CD4-positive, alpha-beta T cell treated with Interleukin-15 for 1 hour (primary cell): ENCODE measurements at regions not wholly inside any gene's neighbourhood (a gene's known extent, or its start where the extent isn't known, plus 50 kb on each side); places are given as distances from the start of the nearest gene placed in this dataset.
"Not testable (repeated sequence)": the region's sequence is repeated elsewhere in the genome, so short reads cannot be mapped to it uniquely, and the experiment has no call there.

Experiments used
- DNase-seq: peaks from one replicate; pipeline ENCODE4 v3.0.0-alpha.2; 2020

DNA sequence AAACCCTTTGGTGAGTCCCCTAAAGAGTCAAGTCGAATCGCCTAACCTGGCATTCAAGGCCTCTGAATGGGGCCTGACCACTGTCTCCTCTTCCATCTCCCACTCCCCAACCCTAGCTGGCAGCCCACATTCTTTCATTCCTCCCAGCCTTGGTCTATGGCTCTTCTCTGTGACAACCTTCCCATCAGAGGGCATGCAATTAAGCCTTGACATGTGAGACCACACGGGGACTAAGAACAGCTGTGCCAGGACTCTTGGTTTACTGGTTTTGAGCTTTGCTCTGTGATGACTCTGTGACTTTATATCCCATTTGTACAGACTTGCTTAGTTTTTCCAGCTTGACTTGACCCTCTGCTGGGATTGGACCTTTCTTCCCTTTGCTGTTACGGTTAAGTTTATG lies 116.6 kb downstream of the BUB3 start:
- DNase-seq, result no peak

DNA sequence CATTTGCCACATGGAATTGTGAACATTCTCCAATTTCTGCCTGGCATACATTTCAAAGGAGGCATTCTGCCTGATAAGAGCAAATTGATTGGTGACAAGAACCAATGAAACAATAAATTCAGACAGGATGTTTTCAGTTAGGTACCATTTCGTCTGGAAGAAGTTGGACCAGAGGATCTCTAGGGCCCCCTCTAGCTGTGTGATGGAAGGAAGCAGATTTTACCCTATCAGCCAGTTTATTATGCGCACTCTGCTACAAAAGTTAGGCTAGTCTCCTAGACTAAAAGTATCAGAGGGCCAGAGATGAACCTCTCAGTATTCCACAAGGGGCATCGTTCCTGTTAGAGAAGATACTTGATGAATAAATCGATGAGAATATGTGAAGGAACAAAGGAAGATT lies 118.0 kb downstream of the BUB3 start:
- no peak for DNase-seq

DNA sequence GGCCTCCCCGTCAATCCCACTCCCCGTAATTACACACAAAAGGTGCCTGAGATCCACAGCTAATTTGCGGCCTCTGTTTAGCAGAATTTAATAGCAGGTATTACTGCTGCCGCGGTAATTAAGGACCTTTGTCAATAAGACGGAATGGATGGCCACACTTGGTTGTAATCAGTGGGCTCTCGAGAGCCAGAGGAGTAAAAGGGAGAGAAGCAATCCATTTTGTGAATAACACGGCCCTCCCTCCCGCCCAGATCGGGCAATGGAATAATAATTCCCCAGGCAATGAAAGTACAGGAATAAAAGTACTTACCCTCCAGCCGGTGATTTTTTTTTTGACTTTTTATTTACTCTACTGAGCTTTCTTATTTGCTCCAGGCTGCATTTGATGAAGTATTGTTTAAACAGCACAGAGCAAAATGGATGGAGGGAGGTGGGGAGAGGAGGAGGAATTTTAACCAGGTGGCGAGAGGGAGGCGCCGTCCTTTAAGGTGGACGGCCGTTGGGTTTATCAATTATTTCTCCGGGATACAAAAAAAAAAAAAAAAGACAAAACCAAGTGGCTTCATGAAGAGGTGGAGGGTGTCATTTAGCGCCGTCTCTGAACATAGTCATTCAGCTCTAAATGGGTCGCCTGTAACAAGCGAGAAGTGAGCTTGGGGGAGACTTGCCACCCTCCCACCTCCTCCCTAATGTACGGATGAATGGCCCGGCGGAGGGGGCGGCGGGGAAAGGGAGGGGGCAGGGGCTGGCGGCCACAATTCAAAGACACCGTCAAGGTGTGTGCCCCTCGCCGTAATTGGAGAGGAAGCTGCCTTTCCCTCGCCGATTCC lies 120.3 kb downstream of the BUB3 start:
- no peak for DNase-seq

DNA sequence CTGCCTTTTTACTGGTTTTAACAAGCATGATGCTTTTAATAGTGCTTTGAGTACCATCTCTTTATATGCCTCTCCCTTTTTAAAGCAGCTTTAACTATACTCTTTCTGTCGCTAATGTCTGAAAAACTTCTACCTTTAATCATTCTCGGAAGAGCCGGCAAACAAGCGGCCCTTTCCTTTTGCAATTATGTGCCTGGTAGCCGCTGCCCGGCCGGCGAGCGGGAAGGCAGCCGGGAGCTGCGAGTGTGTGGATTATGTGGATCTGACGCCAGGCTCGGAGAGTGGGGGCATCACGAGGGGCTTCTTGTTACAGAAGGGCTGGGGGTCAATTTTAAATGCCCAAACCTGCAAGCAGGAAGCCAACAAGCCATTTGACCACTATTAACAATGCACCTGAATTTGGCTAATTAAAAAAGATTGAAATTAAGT lies 120.9 kb downstream of the BUB3 start:
- no peak for DNase-seq

DNA sequence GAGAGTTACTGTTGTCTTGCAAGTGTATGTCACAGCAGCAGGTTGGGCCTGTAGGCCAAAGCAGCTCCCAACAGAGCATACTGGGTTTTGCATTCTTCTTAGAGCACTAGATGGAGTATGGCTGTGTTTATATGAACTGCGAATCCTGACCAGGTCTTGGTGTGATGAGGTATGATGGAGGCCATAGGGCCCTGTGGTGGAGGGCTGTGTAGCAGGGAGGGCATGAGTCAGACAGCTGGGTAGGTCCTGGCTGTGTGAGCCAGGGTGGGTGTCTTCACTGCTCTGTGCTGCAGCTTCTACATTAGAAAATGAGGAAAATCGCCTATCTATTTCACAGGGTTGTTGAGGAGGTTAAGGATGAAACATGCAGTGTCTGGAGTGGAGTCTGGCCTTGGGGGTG lies 124.2 kb downstream of the BUB3 start:
- no peak for DNase-seq

DNA sequence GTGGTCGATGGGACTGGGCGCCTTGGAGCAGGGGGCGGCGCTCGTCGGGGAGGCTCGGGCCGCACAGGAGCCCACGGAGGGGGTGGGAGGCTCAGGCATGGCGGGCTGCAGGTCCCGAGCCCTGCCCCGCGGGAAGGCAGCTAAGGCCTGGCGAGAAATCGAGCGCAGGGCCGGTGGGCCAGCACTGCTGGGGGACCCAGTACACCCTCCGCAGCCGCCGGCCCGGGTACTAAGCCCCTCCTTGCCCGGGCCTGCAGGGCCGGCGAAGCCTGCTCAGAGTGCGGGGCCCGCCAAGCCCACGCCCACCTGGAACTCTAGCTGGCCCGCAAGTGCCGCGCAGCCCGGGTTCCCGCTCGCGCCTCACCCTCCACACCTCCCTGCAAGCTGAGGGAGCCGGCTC lies 129.2 kb downstream of the BUB3 start:
- DNase-seq, result not testable (repeated sequence)

DNA sequence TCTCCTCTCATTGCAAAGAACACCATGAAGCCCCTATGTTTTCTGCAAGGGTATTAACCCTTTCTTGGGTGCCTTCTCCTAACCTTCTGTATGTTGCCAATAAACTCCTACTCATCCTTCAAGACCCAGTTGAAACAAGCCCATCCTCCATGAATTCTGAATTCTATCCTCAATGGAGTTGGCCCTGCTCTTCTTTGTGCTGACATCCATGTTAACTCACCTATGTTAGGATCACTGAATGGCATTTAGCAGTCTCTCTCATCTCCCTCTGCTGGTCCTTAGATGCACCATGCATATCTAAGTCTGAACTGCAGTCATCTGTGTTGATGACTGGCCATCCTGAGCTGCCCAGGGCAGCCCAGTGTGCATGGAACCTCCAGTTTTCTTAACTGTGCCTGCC lies 129.8 kb downstream of the BUB3 start:
- no peak for DNase-seq

DNA sequence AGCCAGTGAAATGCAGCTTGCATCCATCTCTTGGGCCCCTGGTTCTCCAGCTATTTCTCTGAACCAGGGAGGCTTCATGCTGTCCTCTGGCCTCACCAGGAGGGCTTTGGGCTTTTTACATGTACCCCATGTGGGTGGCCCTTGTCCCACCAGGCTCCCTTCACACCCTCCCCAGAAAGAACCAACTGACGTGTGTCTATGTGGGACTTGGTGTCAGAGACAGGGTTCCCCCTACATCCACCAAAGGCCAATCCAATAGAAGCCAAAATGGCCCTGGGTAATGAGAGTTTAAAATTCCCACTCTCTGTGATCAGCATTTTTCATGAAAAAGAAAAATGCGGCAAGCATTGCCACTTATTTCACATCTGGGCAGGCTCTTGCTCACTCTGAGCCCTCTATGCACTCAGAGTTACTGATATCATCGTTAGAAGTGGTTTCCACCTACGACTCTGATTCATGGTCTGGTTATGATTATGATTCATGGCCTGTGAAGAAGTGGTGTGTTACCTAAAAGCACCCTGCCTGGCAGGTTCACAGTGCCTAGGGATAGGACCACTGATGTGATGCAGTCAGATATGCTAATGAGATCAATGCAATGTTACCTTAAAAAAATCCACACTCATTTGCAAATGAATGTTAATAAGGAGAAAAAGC lies 133.5 kb downstream of the BUB3 start:
- no peak for DNase-seq

DNA sequence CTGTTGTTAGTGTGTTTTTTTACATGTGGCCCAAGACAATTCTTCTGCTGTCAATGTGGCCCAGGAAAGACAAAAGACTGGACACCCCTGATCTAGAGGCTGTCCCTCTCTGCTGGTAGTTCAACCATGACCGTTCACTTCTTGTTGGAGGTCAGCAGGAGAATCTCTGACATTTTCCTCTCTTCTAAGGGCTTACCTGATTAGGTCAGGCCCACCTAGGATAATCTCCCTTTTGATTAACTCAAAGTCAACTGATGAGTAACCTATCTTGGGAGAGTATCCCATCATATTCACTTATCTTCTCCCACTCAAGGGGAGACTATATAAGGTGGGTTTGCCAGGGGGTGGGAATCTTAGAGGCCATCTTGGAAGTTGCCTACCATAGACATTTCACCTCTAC lies 135.2 kb downstream of the BUB3 start:
- no peak for DNase-seq

DNA sequence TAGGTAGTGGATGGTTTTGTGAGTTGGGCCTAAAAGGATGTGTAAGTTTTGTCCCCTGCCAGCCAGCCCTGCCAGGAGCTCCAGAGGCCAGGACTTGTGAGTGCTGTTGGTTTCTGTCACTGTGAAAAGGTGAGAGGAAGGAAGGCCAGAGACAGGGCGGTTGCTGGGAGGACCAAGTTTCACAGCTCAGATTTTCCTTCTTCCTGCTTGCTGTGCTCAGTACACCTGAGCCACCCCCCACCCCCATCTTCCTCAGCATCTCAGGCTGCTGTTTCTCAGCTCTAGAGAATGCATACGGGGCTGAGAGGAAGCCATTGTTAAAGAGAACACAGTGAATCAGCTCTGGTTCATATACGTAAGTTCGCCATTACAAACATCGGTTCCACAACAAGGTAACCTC lies 139.9 kb downstream of the BUB3 start:
- DNase-seq, result no peak

DNA sequence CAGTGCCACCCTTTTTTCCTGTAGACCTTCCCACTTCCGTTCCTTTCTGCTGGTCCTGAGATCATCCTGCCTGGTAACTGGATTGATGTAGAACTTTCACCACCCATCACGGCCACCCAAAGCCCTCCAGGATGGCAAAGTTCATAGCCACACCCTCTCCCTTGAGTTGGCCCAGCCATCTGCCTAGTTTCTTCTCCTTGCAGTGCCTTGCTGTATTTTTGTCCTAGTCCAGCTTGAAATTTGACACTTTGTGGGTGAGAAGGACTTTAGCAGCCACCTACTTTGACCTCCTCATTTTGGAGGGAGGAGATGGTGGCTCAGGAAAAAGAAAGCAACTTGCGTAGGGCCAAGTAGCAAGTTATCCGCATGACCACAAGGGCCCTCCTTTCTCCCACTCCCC lies 140.7 kb downstream of the BUB3 start:
- DNase-seq, result no peak

DNA sequence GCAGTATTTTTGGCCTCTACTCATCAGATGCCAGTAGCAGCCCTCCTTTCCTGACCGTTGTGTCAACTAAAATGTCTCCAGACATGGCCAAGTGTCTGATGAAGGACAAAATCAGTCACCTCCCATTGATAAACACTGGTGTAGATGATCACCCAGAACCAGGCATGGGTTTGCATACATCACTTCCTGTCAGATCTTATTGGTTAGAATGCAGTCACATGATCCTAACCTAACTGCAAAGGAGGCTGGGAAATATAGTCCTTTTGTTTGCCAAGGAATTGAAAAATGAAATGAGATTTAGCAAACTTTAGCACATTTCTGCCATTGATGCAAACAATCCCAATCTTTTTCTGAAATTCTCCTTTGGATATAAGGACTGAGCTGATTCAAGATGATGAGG lies 141.4 kb downstream of the BUB3 start:
- no peak for DNase-seq

DNA sequence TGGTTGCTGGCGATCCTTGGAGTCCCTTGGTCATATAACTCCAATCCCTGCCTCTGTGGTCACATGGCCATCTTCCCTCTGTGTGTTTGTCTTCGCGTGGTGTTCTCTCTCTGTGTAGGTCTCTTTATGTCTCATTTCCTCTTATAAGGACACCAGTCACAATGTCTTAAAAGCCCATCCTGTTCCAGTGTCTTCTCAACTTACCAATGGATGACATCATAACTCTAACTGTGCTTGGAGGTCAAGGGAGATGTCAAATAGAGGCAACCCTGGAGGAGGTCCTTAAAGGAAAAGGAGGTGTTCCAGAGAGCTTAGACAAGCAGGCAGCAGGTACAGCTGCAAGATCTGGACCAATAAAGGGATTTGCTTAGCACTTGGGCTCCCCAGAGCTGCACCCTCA lies 143.0 kb downstream of the BUB3 start:
- DNase-seq, result no peak

DNA sequence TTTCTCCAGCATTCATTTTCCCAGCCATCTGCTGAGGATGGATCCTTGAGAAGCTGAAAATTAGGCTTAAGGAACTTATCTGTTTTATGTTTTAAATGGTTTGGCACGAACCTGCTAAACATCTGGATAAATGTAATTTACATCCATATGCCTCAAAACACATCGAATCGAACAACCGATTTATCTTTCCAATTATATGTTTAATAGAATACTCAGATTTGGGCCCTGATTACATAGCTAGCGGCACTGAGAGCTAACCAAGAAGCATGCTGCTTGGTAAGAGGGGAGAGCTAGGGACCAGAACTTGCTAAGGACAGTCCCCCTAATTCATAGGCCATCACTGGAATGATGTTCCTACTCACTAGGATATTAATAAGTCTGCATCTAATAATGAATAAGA lies 144.4 kb downstream of the BUB3 start:
- DNase-seq, result no peak

DNA sequence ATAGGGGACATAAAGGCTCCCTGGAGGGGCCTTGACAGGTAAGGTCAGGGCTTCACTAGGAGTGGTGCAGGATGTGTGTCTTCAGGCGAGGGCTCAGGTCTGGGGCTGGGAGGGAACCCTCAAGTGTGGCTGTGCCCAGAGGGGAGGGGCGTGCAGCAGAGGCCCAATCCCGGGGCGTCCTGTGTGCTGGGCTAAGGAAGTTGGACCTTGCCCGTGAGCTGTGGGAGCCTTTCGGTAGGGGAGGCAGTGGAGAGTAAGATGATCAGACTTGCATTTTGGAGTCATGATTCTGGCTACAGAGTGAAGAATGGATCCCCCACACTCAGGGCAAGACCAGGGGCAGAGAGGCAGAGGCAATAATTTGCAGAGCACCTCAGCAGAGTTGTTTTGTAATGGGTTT lies 145.4 kb downstream of the BUB3 start:
- DNase-seq, result no peak

DNA sequence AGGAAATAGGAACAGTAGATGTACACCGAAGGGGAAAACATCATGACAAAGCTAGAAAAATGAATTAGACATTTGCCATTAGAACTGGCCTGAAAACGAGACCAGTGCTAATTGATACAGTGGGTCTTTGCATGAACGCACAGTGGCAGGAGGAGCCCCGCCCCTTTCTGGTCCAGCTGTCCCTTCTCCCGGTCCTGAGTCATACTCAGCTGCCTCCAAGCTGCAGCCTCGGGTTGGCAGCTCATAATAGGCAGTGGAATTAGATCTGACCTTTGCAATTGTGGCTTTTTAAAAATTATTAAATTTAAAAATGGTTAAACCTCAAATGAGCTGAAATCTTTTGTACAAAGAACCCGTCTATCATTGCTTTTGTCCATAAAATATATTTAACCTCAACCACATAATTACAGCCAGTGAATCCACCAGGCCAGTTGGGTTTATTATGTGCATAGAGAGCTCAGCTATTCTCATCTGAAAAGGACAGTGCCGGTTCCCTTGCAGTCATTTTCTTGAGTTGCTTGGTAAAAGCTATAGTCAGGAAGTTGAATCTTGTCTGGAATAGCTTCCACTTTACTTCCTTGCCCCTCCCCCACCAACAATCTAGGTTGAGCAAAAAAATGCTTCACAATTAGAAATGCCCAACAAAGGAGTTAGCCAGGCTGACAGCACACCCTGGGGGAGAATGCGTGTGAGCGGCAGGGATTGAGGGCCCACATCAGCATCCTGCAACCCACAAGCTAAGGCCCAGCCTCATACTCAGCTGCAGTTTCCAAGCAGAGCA lies 147.1 kb downstream of the BUB3 start:
- no peak for DNase-seq

DNA sequence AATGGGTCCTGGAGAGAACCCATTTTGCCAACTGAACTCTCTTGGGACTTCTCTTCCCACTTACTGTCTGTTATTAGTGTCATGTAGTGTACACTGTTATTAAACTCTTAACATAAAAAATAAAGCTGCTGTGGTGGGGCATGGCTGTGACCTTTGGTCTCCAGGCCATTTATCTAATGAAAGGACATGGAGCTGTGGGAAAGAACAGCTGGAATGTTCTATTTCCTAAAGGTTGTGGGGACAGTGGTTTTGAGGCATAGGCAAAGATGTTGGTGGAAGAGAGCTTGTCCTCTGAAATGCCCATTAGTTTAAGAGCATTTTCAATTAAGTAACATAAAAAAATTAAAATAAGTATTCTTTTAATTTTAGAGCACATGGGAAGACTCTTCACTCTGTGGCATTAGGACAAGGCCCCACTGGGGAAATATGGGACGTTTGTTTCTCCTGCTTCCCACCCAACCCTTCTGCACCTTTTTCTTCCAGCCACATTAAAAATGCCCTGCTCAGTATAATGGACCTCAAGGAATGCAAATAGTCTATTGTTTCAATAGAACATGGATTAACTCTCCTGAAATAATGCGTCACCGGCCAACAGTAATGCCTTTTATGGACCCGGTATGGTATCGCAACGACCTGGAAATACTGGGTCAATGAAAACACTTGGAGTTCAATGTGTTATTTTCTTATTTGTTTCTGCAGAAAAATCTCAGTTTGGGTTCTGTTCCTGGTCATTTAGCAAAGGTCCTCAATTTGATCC lies 149.6 kb downstream of the BUB3 start:
- no peak for DNase-seq

DNA sequence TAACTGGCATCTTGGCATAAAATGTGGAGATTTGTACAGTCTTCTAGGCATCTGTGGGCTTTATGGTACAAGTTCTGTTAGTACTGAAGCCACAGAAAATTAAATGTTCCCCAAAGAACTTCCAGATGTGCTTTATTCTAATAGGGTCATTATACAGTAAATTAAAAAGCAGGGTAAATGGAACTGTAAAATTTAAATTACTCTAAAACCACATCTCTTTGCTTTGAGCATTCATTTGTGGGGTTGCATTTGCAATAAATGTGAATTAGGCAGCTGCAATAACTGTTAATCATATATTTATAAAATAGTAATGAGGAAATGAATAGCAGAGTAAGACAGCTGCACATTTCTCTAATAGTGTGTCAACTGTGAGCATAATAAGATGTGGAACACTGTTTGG lies 151.5 kb downstream of the BUB3 start:
- DNase-seq, result no peak

DNA sequence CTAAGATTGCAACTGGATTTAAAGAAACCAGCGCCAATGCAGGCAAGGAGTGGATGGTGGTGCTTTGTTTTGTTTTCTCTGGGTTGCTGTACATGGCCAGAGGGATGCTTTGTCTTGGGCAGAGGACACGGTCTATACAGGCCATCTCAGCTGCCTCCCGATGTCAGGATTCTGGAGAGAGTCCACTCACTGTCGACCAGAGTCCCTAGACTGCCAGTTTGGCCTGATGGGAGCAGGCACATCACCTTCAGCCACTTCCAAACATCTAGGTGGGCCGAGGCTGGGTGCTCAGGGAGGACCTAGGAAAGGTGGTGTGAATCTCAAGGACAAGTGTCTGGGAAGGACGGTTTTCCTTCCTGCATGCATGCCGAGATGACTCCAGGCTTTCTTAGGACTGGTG lies 152.1 kb downstream of the BUB3 start:
- no peak for DNase-seq

DNA sequence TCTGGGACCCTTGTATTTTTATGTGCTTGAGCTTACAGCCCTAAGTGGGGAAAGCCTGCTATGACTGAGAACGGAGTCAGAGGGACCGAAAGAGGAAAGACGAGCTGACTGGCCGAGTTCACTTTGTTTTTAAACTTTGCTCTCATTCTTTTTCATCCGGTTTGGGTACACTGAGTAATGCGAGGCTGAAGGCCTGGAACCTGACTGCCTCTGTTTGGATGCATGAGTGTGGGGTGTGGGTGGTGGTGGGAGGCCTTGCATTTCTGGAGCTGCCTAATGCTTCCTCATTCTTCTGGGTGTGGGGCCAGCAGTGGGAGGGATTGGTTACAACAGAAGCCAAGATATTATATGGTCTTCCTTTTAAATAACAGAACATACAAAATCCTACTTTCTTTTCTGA lies 155.5 kb downstream of the BUB3 start:
- DNase-seq, result no peak

DNA sequence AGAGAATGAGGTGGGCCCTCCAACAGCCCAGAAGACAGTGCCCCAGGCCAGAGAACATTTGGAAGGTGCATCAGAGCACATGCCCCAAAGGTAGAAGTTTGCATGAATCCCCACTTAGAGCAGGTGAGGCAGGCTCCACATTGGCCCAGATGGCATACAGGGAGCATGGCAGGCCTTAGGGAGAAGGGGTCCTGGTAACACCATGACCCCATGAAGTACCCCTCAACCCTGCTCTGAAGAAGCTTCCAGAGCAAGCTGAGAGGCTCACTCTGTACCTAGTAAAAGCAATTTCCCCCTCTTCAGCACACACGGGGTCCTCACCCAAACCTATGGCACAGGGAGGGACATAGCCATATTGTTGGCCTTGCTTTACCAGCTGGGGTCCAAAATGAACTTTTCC lies 162.6 kb downstream of the BUB3 start:
- no peak for DNase-seq

DNA sequence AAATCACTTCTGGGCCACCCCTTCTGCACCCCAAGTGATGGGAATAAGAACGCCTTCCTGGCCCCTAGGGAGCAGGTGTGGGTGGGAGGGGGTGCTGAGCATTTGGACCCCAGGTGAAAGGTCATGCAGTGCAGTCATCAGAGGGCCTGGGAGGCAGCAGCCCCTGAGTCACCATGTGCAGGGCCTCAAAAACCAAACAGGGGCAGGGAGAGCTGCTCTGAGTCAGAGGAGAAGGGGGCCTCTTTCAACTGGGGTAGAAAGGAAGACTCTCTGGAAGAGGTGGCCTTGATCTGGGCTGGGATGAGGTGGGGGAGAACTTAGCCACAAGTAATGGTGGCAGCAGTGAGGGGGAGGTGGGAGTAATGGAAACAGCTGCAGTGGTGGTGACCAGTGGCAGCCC lies 164.3 kb downstream of the BUB3 start:
- no peak for DNase-seq

DNA sequence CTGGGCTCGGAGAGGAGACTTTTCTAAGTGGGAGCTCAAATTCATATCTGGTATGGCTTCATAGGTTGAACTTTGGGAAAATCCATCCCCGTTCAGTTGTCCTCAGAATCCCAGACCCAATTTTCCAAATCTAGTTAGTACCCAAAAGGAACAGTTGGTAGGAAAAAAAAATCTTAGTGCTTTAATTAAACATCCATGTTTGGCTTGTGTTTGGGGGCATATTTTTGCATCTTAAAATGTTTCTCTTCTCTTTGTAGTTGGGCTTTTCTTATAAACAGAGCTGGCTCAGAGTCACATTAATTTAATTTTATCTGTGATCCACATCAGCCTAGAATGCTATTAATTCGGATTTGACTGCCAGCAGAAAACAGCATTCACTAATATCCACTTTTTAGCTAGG lies 165.9 kb downstream of the BUB3 start:
- DNase-seq, result no peak
